Progenitor cell of endocrine pancreas (in vitro differentiated cells): ENCODE measurements at regions not wholly inside any gene's neighbourhood (a gene's known extent, or its start where the extent isn't known, plus 50 kb on each side); places are given as distances from the start of the nearest gene placed in this dataset.

Source experiments
- DNase-seq: peaks from one replicate; pipeline ENCODE4 v3.0.0; 2021; ENCODE audit warnings: low spot score; ENCODE audit not compliant: unreplicated experiment
- H3K27ac Mint-ChIP-seq: 2 replicates; pipeline ENCODE4 v1.8.0; 2021; ENCODE audit warnings: mild to moderate bottlenecking, moderate library complexity, mixed read lengths
- H3K27me3 Mint-ChIP-seq: 2 replicates; pipeline ENCODE4 v1.8.0; 2021; ENCODE audit warnings: mixed read lengths
- H3K36me3 Mint-ChIP-seq: 2 replicates; pipeline ENCODE4 v1.8.0; 2022; ENCODE audit warnings: mixed read lengths; ENCODE audit not compliant: insufficient read depth
- H3K4me1 Mint-ChIP-seq: 2 replicates; pipeline ENCODE4 v1.8.0; 2021; ENCODE audit warnings: low read depth, mixed read lengths
- H3K4me3 Mint-ChIP-seq: 2 replicates; pipeline ENCODE4 v1.8.0; 2021; ENCODE audit warnings: low read depth, mild to moderate bottlenecking, moderate library complexity, mixed read lengths
- H3K9me3 Mint-ChIP-seq: 2 replicates; pipeline ENCODE4 v1.8.0; 2021; ENCODE audit warnings: low read depth, mixed read lengths
- CTCF ChIP-seq: fragments of 200-600 bp; sonication (generic); IDR thresholded peaks from one replicate; pipeline ENCODE4 v1.5.0; 2021; ENCODE audit warnings: antibody characterized with exemption, mild to moderate bottlenecking; ENCODE audit not compliant: unreplicated experiment

- no peak overlapping the region for H3K27ac Mint-ChIP-seq
- no peak for DNase-seq
- no peaks in the 10 kb centered on the region for H3K9me3 Mint-ChIP-seq
- no peaks in the 10 kb centered on the region for H3K36me3 Mint-ChIP-seq
- no peaks in the 10 kb centered on the region for H3K27me3 Mint-ChIP-seq
- no peak overlapping the region for H3K4me3 Mint-ChIP-seq
- no peak for TF ChIP-seq CTCF
- H3K4me1 Mint-ChIP-seq, result peaks cover 25% of the 10 kb centered on the region
Observed at GRCh38 chr7:27420702-27421101, 178.1 kb downstream of the EVX1 start.

- H3K27me3 Mint-ChIP-seq, result no peaks in the 10 kb centered on the region
Observed at GRCh38 chr7:27423290-27423689, 180.7 kb downstream of the EVX1 start.

GRCh38 chr7:27423821-27424220, 181.2 kb downstream of the EVX1 start:
- peaks cover 25% of the 10 kb centered on the region for H3K4me1 Mint-ChIP-seq
- DNase-seq, result no peak
- no peak overlapping the region for H3K4me3 Mint-ChIP-seq
- no peak overlapping the region for H3K27ac Mint-ChIP-seq
- H3K27me3 Mint-ChIP-seq, result no peaks in the 10 kb centered on the region
- TF ChIP-seq CTCF, result no peak
- no peaks in the 10 kb centered on the region for H3K36me3 Mint-ChIP-seq
- no peaks in the 10 kb centered on the region for H3K9me3 Mint-ChIP-seq

More at GRCh38 chr7:27423290-27423689, 180.7 kb downstream of the EVX1 start:
- Mint-ChIP-seq H3K4me1 (peaks cover 25% of the 10 kb centered on the region), H3K4me3 (no peak overlapping the region), H3K9me3 (no peaks in the 10 kb centered on the region), H3K27ac (no peak overlapping the region), H3K36me3 (no peaks in the 10 kb centered on the region)
- DNase-seq, result no peak
- TF ChIP-seq CTCF, result no peak

- no peak overlapping the region for H3K4me3 Mint-ChIP-seq
- H3K36me3 Mint-ChIP-seq, result no peaks in the 10 kb centered on the region
- DNase-seq, result no peak
- TF ChIP-seq CTCF, result no peak
- no peaks in the 10 kb centered on the region for H3K27me3 Mint-ChIP-seq
- H3K27ac Mint-ChIP-seq, result no peak overlapping the region
- H3K9me3 Mint-ChIP-seq, result no peaks in the 10 kb centered on the region
- H3K4me1 Mint-ChIP-seq, result peaks cover 23% of the 10 kb centered on the region
Observed at GRCh38 chr7:27424231-27424630, 181.6 kb downstream of the EVX1 start.

- Mint-ChIP-seq H3K27ac (no peak overlapping the region), H3K36me3 (no peaks in the 10 kb centered on the region), H3K4me1 (peaks cover 18% of the 10 kb centered on the region), H3K4me3 (no peak overlapping the region), H3K27me3 (no peaks in the 10 kb centered on the region), H3K9me3 (no peaks in the 10 kb centered on the region)
- DNase-seq, result no peak
- no peak for TF ChIP-seq CTCF
Observed at GRCh38 chr7:27424749-27425148, 182.1 kb downstream of the EVX1 start.

GRCh38 chr7:27427416-27427815, 184.8 kb downstream of the EVX1 start:
- Mint-ChIP-seq H3K4me1 (peaks cover 9% of the 10 kb centered on the region), H3K9me3 (no peaks in the 10 kb centered on the region), H3K4me3 (no peak overlapping the region), H3K27me3 (peaks cover 3% of the 10 kb centered on the region), H3K27ac (no peak overlapping the region), H3K36me3 (no peaks in the 10 kb centered on the region)
- TF ChIP-seq CTCF, result no peak
- DNase-seq, result no peak
